GM12891 (cell line): ENCODE measurements at regions not wholly inside any gene's neighbourhood (a gene's known extent, or its start where the extent isn't known, plus 50 kb on each side); places are given as distances from the start of the nearest gene placed in this dataset.

Experiments
- POLR2A ChIP-seq: IDR thresholded peaks from 2 replicates; pipeline ENCODE4 v1.6.1; 2011; ENCODE audit warnings: low read depth, low read length, control low read depth
- POLR2AphosphoS5 ChIP-seq: IDR thresholded peaks from 2 replicates; pipeline ENCODE4 v1.6.1; 2011; ENCODE audit warnings: low read depth, low read length, control low read depth
- SPI1 ChIP-seq: IDR thresholded peaks from 2 replicates; pipeline ENCODE4 v1.6.1; 2011; ENCODE audit warnings: low read depth, low read length, control low read depth
- TAF1 ChIP-seq: IDR thresholded peaks from 2 replicates; pipeline ENCODE4 v1.6.1; 2011; ENCODE audit warnings: low read depth, low read length, control low read depth

- TF ChIP-seq POLR2A (no peak), POLR2AphosphoS5 (no peak), SPI1 (no peak), TAF1 (no peak)
Observed at GRCh38 chr5:128905568-128906110, 59.6 kb upstream of the SLC27A6 start.
